GM06990 (cell line): ENCODE measurements at regions not wholly inside any gene's neighbourhood (a gene's known extent, or its start where the extent isn't known, plus 50 kb on each side); places are given as distances from the start of the nearest gene placed in this dataset.

ENCODE experiments used
- DNase-seq: peaks from one replicate; pipeline ENCODE4 v3.0.0-alpha.2; 2011; ENCODE audit not compliant: insufficient read length; ENCODE audit errors: extremely low read depth
- H3K27me3 ChIP-seq: replicated peaks from 2 replicates; pipeline ENCODE4 v1.6.0; 2011; ENCODE audit warnings: low read length; ENCODE audit not compliant: control insufficient read depth, insufficient read depth
- H3K36me3 ChIP-seq: 2 replicates; pipeline ENCODE4 v1.5.1; 2011; ENCODE audit warnings: low read length; ENCODE audit not compliant: control insufficient read depth, insufficient read depth
- H3K4me3 ChIP-seq: replicated peaks from 2 replicates; pipeline ENCODE4 v1.5.1; 2011; ENCODE audit warnings: low read depth, mild to moderate bottlenecking, control low read depth, low read length
- TF ChIP-seq, protein P1 (sequence below): IDR thresholded peaks from 2 replicates; pipeline ENCODE4 v1.5.1; 2011; ENCODE audit warnings: low read length, control low read depth, mild to moderate bottlenecking, inconsistent platforms; ENCODE audit not compliant: insufficient read depth, poor library complexity, severe bottlenecking

DNA sequence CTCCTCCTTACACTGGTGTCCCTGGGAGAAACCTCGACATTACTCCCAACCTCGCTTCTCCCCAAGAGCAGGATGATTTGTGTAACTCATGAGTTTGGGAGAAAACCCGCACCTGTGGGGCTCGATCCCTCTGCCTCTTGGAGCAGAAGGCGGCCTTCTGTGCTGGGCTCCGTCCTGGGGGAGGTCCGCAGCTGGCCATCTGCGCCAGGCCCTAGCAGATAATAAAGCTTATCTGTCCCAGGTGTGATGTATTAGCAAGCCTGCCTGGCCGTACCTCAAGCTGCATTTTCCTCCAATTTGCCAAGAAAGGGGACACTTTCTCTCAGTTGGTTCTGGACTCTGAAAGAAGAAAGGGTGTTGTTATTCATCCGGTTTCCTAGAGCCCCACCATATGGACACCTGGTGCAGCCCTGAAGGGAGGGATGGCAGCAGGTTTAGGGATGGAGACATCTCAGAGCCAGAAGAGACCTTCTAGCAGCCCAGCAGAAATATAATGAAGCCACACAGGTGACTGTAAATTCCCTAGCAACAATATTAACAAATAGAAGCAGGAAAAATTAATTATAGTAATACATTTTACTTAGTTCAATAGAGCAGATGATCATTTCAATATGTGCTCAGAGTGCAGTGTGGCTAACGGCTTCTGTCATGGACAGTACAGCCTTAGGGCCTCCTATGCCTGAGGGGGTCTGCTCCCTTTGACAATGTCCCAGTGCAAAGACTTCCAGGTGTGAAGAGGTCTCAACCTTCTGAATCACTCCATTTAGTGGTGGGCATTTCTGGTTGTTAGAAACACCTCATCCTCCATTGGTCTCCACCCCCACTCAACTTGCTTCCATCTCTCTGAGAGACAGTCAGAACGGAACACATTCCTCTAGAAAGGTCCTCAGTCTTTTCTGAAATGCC, 94.8 kb downstream of the CPN2 start:
- no peak for DNase-seq
- no peak overlapping the region for H3K4me3 ChIP-seq
- TF ChIP-seq, protein P1, sequence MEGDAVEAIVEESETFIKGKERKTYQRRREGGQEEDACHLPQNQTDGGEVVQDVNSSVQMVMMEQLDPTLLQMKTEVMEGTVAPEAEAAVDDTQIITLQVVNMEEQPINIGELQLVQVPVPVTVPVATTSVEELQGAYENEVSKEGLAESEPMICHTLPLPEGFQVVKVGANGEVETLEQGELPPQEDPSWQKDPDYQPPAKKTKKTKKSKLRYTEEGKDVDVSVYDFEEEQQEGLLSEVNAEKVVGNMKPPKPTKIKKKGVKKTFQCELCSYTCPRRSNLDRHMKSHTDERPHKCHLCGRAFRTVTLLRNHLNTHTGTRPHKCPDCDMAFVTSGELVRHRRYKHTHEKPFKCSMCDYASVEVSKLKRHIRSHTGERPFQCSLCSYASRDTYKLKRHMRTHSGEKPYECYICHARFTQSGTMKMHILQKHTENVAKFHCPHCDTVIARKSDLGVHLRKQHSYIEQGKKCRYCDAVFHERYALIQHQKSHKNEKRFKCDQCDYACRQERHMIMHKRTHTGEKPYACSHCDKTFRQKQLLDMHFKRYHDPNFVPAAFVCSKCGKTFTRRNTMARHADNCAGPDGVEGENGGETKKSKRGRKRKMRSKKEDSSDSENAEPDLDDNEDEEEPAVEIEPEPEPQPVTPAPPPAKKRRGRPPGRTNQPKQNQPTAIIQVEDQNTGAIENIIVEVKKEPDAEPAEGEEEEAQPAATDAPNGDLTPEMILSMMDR: no peak
- H3K36me3 ChIP-seq: no peaks in the 10 kb centered on the region
- no peaks in the 10 kb centered on the region for H3K27me3 ChIP-seq

- no peaks in the 10 kb centered on the region for H3K36me3 ChIP-seq
- TF ChIP-seq, protein P1: no peak
- no peaks in the 10 kb centered on the region for H3K27me3 ChIP-seq
- no peak overlapping the region for H3K4me3 ChIP-seq
- no peak for DNase-seq
These were observed 93.9 kb downstream of the CPN2 start for GRCh38 chr3:194257151-194257621.

DNA sequence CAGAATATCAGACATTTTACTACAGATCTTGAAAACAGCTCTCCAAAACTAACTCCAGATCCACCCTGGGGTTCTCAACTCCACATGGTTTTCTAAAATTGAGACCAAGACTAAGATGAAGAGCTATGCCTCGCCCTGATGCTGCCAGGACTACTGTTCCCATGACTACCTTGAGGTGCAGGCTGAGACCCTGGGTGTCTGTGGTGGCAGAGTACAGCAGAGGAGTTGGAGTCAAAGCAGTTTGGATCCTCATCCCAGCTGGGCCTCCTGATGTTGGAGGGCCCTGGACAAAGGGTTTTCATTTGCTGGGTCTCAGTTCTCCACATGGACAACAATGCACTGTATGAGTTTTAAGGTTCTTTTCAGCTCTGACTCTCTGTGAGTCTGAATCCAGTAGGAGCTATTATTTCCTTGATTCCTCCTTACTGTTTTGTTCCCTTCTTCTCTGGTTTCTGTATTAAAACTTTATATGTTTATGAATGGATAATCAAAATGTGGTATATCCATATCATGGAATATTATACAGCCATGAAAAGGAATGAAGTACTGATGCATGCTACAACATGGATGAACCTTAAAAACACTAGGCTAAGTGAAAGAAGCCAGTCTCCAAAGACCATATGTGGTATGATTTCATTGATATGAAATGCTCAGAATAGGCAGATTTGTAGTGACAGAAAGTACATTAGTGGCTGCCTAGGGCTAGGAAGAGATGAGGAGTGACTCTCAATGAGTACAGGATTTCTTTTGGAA, 93.0 kb downstream of the CPN2 start:
- H3K4me3 ChIP-seq: no peak overlapping the region
- no peaks in the 10 kb centered on the region for H3K36me3 ChIP-seq
- no peaks in the 10 kb centered on the region for H3K27me3 ChIP-seq
- DNase-seq: no peak
- TF ChIP-seq, protein P1: no peak

- Histone ChIP-seq H3K4me3 (no peak overlapping the region), H3K27me3 (no peaks in the 10 kb centered on the region), H3K36me3 (no peaks in the 10 kb centered on the region)
- TF ChIP-seq, protein P1: no peak
- DNase-seq: no peak
These were observed 91.0 kb downstream of the CPN2 start for GRCh38 chr3:194259982-194260766.

- DNase-seq: no peak
- H3K27me3 ChIP-seq: no peaks in the 10 kb centered on the region; the same call in 1 of the 2 replicates
- no peaks in the 10 kb centered on the region for H3K36me3 ChIP-seq
- no peak overlapping the region for H3K4me3 ChIP-seq
- TF ChIP-seq, protein P1: no peak
These were observed 89.5 kb downstream of the CPN2 start for GRCh38 chr3:194261581-194262063.
